Ishikawa (cell line): ENCODE measurements at regions not wholly inside any gene's neighbourhood (a gene's known extent, or its start where the extent isn't known, plus 50 kb on each side); places are given as distances from the start of the nearest gene placed in this dataset.

Experiments used
- CEBPB ChIP-seq: IDR thresholded peaks from 2 replicates; pipeline ENCODE4 v1.6.1; 2012
- EGR1 ChIP-seq: IDR thresholded peaks from 2 replicates; pipeline ENCODE4 v1.6.1; 2012
- EP300 ChIP-seq: IDR thresholded peaks from 2 replicates; pipeline ENCODE4 v1.6.1; 2012; ENCODE audit warnings: borderline replicate concordance
- MAX ChIP-seq: IDR thresholded peaks from 2 replicates; pipeline ENCODE4 v1.6.1; 2012
- RAD21 ChIP-seq: IDR thresholded peaks from 2 replicates; pipeline ENCODE4 v1.6.1; 2012; ENCODE audit warnings: low read depth
- TCF12 ChIP-seq: IDR thresholded peaks from 2 replicates; pipeline ENCODE4 v1.6.1; 2012; ENCODE audit warnings: low read depth

- TF ChIP-seq EGR1, result no peak
- no peak for TF ChIP-seq TCF12
- no peak for TF ChIP-seq RAD21
- no peak for TF ChIP-seq MAX
- no peak for TF ChIP-seq EP300
- TF ChIP-seq CEBPB, result no peak
These were observed 904.7 kb downstream of the TLE1 start for GRCh38 chr9:80784647-80785046.
